ENCODE measurements at regions not wholly inside any gene's neighbourhood (a gene's known extent, or its start where the extent isn't known, plus 50 kb on each side); places are given as distances from the start of the nearest gene placed in this dataset.

- DNase-seq (ENCODE audit: low read depth, low spot score), result no peak
Observed at GRCh38 chr20:63128367-63128766, 87.6 kb downstream of the YTHDF1 start.

GRCh38 chr20:63127700-63128364 lies 88.1 kb downstream of the YTHDF1 start:
- no peak for DNase-seq (ENCODE audit: low read depth, low spot score)

- no peak for DNase-seq (ENCODE audit: low read depth, low spot score)
Observed at GRCh38 chr20:63126876-63127699, 88.8 kb downstream of the YTHDF1 start.

GRCh38 chr20:63125838-63126601 lies 89.9 kb downstream of the YTHDF1 start:
- no peak for DNase-seq (ENCODE audit: low read depth, low spot score)

- DNase-seq (ENCODE audit: low read depth, low spot score), result no peak
Observed at GRCh38 chr20:63125581-63125837, 90.4 kb downstream of the YTHDF1 start.

DNA sequence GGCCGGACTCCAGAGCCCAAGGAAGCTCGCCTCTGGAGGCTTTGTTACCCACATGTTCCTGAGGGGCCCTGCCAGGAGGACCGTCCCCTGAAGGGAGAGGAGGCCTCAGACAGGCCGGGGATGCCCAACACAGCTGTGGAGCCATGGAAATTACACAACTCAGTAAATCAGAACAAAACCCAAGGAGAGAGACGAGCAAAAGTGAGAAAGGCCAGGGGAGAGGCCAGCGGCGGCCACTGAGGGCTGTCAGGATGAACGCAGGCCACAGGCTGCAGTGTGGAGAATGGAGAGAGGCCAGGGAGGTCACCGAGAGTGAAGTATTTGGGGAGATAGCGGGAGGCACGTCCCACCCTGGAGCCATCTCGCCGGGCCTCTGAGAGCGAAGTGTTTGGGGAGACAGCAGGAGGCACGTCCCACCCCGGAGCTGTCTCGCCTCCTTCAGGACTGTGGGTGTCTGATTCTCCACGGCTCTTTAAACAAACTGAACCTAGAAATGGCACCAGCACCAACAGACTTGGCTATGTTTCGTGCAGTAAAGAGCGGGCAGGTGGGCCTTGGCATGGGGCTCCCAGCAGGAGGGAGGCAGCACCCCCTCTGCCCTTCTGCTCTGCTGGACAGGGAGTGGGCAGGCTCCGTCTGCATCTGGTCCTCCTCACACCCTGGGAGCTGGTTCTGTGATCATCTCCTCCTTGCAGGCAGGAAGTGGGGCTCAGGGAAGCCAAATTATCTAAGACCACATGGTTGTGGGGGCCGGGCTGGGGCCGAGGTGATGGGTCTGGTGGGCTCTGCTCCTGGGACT lies 91.0 kb downstream of the YTHDF1 start:
- DNase-seq (ENCODE audit: low read depth, low spot score), result no peak

- DNase-seq (ENCODE audit: low read depth, low spot score), result no peak
Observed at GRCh38 chr20:63124092-63124781, 91.7 kb downstream of the YTHDF1 start.

GRCh38 chr20:63123331-63123741 lies 92.6 kb downstream of the YTHDF1 start:
- no peak for DNase-seq (ENCODE audit: low read depth, low spot score)

- no peak for DNase-seq (ENCODE audit: low read depth, low spot score)
Observed at GRCh38 chr20:63122626-63123025, 93.3 kb downstream of the YTHDF1 start.

DNA sequence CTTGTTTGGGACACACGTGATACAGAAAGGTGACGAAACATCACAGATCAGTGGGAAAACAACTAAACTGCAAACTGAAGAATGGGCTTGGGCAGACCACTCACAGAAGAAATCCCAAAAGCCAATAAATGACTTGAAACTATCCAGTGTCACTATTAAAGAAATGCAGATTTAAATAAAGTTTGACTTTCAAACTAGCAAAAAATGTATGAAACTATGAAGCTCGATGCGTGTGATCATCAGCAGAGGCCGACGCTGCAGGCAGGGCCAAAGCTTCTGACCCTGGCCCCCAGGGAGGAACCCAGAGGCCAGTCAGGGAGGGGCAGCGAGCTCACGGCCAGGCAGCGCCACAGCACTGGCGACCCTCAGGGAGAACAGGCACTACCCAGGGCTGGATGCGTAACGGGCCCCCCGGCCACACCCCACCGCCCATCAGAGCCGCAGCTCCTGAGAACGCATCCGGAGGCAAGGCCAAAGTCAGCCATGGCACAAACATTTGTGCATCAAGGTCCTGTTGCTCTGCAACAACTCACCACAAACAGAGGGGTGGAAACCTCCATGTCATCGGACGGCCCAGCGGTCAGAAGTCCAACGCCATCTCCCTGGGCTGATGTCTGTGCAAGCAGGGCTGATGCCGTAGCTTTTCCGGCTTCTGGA lies 94.1 kb downstream of the YTHDF1 start:
- no peak for DNase-seq (ENCODE audit: low read depth, low spot score)

GRCh38 chr20:63121246-63121645 lies 94.7 kb downstream of the YTHDF1 start:
- no peak for DNase-seq (ENCODE audit: low read depth, low spot score)

DNA sequence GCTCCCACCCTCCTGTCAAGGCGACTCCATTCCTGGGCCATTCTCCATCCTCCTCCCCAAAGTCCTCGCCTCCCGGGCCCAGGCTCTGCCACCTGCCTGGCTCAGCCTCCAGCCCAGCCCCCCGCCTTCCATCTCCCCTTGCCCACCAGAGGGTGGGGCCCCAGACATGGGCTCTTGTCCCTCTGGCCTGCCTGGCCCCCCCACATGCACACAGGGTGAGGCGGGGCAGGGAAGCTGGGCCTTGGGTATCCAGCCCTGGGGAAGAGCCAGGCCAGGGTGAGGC lies 95.2 kb downstream of the YTHDF1 start:
- DNase-seq (ENCODE audit: low read depth, low spot score), result no peak

DNA sequence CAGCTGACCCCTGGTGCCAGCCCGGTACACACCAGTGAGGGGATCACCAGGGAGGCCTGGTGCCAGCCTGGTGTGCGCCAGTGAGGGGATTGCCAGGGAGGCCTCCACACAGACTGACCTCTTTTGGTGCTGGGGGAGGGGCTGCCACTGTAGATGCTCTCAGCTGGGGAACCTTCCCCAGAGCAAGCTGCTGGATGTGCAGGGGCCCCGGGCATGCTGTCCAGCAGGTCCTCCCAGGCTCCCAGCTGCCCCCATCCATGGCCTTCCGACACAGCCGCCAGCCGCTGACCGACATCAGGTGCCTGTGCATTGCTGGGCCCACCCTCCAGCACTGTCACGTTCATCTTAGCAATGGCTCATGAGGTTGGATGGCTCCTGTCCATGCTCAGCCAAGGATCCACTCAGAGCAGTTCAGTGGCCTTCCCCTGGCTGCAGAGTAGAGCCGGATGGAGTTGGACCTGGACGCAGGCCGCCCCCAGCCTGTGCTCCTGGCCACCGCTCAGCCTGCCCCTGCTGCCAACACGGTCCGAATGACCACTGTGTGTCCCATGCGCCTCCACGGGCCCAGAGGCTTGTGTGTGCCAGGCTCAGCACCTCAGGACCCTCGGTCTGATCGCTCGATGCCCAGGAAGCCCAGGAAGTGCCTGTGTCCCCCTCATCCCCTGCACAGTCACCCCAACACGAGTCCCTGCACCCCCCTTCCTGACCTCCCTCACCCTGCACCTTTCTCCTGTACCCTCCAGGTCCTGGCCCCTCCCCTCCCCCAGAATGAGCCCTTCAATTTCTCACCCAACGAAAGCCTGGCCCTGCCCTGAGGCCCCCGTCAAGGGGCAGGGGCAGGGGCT lies 95.7 kb downstream of the YTHDF1 start:
- no peak for DNase-seq (ENCODE audit: low read depth, low spot score)

GRCh38 chr20:63119121-63119962 lies 96.6 kb downstream of the YTHDF1 start:
- no peak for DNase-seq (ENCODE audit: low read depth, low spot score)

GRCh38 chr20:63118303-63119120 lies 97.4 kb downstream of the YTHDF1 start:
- DNase-seq (ENCODE audit: low read depth, low spot score), result no peak

- no peak for DNase-seq (ENCODE audit: low read depth, low spot score)
Observed at GRCh38 chr20:63117661-63118302, 98.1 kb downstream of the YTHDF1 start.

DNA sequence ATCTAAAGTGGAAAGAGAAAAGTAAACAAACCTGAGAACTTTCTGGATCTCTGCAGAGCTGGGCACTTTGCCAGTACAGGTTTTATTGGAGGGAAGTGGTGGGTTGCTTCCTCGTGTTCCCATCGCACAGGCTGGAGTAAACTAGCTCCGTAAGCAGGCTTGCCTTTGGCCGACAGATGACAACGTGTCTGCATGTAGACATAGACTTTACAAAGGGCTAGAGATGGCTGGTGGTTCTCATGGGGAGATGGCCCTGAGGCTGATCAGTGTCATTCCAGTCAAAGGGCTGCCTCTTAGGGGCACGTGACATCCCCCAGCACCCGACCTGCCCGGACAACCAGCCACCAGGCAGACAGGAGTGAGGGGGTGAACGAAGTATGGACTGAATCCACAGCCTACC lies 98.8 kb downstream of the YTHDF1 start:
- DNase-seq (ENCODE audit: low read depth, low spot score), result no peak
